ENCODE measurements at regions not wholly inside any gene's neighbourhood (a gene's known extent, or its start where the extent isn't known, plus 50 kb on each side); places are given as distances from the start of the nearest gene placed in this dataset.
"Not testable (repeated sequence)": the region's sequence is repeated elsewhere in the genome, so short reads cannot be mapped to it uniquely, and the experiment has no call there.

DNA sequence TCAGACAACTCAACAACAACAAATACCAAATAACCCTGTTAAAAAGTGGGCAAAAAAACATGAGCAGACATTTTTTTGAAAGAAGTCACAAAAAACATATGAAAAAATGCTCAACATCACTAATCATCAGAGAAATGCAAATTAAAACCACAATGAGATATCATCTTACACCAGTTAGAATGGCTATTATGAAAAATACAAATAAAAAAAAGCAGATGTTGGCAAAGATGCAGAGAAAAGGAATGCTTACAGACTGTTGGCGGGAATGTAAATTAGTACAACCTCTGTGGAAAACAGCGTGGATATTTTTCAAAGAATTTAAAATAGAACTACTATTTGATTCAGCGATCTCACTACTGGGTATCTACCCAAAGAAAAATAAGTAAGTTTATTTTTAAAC is 114.0 kb downstream of the SLC38A4 start:
- DNase-seq (ENCODE audit: low read depth in 2 of 2): no peak

DNA sequence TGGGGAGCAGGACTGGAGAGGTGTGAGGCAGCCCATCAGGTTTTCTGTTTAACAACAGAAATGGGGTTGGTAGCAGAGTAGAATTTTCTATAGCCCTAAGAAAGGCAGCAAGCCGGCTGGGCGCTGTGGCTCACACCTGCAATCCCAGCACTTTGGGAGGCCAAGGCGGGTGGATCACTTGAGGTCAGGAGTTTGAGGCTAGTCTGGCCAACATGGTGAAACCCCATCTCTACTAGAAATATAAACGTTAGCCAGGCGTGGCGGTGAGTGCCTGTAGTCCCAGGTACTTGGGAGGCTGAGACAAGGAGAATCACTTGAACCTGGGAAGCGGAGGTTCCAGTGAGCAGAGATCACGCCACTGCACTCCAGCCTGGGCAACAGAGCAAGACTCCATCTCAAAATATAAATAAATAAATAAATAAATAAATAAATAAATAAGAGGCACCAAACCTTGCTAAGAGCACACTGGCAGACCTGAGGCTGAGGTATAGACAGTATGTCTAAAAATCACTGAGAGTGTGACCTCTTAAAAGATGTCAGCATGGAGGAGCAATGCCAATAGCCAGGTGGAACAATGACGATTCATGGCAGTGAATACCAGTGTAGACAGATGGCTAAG is 115.6 kb downstream of the SLC38A4 start:
- DNase-seq (ENCODE audit: low read depth in 2 of 2): no peak

- DNase-seq (ENCODE audit: low read depth in 2 of 2): no peak
Observed at GRCh38 chr12:46702581-46703344, 123.0 kb downstream of the SLC38A4 start.

- no peak for DNase-seq (ENCODE audit: low read depth in 2 of 2)
Observed at GRCh38 chr12:46701356-46701755, 124.4 kb downstream of the SLC38A4 start.

DNA sequence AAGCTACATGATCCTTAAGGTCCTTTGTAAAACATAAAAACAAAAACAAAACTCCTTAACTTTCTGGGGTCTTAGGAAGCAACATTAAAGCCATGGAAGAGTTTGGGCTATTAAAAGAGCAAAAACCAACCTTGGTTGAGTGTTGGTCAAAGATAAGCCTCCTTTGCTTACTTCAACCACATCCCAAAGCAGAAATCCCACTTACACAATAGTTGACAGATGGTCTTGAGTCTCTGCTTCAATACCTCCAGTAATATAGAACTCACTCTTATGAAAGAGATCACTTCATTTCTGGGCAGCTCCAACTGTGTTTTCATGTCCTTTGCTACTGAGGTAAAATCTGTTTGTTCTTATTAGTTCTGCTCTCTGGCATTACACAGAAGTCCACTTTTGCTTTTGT is 125.8 kb downstream of the SLC38A4 start:
- DNase-seq (ENCODE audit: low read depth in 2 of 2): no peak

DNA sequence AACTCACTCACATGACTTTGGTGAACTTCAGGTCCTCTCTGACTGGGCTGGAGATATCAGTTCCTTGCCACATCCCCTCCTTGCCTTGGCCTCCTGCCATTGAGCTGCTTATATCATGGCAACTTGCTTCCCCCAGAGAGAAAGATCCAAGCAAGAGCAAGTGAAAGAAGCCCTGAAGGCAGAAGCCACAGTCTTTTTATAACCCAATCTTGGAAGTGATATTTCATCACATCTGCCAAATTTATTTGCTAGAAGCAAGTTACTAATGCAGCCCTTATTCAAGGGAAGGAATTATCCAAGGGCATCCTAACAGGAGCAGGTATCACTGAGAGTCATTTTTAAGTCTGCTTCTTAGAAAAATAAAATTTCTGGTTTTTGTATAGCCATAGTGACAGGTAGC is 127.8 kb downstream of the SLC38A4 start:
- DNase-seq (ENCODE audit: low read depth in 2 of 2): no peak

DNA sequence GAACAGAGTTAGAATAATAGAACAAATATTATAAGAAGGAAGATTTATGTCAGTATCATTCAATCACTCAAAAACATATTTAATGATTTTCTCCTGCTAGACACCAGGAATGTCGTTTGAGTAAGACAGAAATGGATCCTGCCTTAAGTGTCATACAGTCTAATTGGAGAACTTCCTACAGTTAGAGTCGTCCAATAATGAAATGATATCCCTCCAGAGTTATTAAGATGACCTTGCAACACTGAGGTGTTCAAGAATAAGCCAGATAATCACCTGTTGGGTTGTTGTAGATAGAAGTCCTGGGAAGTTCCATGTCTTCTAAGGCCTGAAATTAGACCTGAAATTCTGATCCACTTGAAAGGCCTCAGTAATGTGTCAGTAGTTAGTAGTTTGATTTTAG is 132.3 kb downstream of the SLC38A4 start:
- no peak for DNase-seq (ENCODE audit: low read depth in 2 of 2)

DNA sequence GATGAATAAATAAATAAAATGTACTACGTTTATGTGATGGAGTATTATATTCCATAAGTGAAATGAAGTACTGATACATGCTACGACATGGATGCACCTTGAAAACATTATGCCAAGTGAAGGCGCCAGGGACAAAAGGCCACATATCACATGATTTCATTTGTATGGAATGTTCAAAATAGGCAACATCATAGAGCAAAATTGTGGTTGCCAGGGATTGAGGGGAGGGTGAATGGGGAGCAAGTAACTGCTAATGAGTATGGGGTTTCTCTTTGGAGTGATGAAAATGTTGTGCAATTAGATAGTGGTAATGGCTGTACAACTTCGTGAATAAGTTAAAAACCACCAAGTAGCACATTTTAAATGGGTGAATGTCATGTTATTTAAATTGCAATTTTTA is 132.8 kb downstream of the SLC38A4 start:
- DNase-seq (ENCODE audit: low read depth in 2 of 2): no peak

DNA sequence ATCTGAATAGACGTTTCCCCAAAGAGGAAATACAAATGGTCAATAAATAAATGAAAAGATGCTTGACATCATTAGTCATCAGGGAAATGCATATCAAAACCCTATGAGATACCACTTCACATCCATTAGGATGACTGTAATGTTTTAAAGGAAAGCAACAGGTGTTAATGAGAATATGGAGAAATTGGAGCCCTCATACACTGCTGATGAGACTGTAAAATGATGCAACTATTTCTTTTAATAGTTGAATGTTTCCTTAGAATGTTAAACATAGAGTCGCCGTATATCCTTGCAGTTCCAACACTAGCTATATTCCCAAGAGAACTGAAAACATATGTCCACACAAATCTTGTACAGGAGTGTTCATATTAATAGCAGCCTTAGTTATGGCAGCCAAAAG is 133.2 kb downstream of the SLC38A4 start:
- no peak for DNase-seq (ENCODE audit: low read depth in 2 of 2)

GRCh38 chr12:46686267-46686942 is 139.4 kb downstream of the SLC38A4 start:
- DNase-seq (ENCODE audit: low read depth in 2 of 2): no peak

- not testable (repeated sequence) for DNase-seq (ENCODE audit: low read depth in 2 of 2)
Observed at GRCh38 chr12:46684243-46684642, 141.6 kb downstream of the SLC38A4 start.

- no peak for DNase-seq (ENCODE audit: low read depth in 2 of 2)
Observed at GRCh38 chr12:46682148-46682547, 143.6 kb downstream of the SLC38A4 start.

DNA sequence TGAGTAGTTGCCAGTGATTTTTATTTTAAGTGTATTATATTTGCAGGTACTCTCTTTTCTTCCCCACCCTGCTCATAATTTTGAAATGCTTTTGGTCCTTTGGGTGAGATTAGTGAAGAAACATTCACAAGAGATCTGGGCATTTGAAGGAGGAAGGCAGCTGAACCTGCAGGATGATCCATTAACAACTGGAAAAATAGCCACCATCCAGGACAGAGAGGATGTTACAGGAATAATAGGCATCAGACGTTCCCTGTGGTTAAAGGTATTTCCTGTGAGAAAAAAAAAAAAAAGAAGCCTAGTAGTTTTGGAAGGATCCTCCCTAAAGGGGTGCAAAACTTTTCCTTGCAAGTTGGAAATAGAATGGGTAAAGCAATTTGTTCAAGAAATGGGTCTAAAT is 145.3 kb downstream of the SLC38A4 start:
- DNase-seq (ENCODE audit: low read depth in 2 of 2): no peak

GRCh38 chr12:46679754-46680153 is 146.0 kb downstream of the SLC38A4 start:
- no peak for DNase-seq (ENCODE audit: low read depth in 2 of 2)

DNA sequence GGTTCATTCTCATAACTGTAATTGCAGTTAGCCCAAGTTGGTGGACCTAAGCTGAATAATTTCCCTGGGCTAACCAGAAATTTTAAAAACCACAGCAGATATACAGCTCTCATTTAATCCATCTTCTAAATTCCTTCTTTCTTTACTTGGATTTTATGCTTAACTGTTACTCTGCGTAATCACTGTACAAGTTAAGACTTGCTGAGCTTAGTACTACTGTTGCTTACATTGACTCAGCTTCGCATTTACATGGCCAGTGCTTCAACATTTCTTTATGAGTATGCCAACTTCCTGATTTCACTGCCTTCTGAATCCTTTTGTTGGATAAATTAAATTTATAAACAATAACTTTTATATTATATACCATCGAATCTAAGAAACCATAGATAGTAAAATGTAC is 147.4 kb downstream of the SLC38A4 start:
- no peak for DNase-seq (ENCODE audit: low read depth in 2 of 2)

- DNase-seq (ENCODE audit: low read depth in 2 of 2): no peak
Observed at GRCh38 chr12:46677749-46678148, 148.0 kb downstream of the SLC38A4 start.

GRCh38 chr12:46676797-46677520 is 148.8 kb downstream of the SLC38A4 start:
- DNase-seq (ENCODE audit: low read depth in 2 of 2): no peak

DNA sequence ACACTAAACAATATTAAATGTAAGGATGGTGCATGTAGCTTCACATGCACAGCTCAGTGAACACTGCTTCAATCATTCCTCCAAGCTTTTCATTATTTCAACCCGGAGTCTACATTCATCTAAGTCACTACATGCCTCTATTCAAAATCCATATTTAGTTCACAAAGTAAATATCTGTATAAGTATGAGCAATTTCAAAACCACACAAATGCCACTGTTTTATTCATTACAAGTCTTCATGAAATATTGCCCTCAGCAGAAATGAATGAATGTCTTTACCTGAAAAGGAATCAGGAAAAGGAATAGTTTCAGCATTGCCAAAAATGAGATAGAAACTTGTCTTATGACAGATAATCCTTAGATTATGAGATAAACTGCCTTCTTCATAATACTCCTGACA is 149.4 kb downstream of the SLC38A4 start:
- DNase-seq (ENCODE audit: low read depth in 2 of 2): no peak

GRCh38 chr12:46675736-46676135 is 150.1 kb downstream of the SLC38A4 start:
- DNase-seq (ENCODE audit: low read depth in 2 of 2): no peak

DNA sequence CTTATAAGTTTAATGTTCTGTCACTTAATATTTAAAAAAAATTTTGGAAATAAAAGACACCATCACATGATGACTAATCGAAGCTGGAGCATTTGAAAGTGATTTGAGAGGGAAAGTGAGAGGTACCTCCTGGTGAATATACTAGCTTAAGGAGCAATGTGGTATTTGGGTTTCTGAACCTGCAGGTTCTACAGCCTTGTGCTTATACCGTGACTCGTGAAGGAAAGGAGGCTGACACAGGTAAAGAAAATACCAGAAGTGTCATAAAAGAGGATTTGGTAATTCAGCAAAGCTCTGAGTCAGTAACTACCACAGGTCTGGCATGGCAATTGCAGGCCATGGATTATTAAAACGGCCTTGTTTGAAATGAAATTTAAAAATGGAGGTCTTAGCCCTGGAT is 151.0 kb downstream of the SLC38A4 start:
- DNase-seq (ENCODE audit: low read depth in 2 of 2): no peak

GRCh38 chr12:46674129-46674528 is 151.7 kb downstream of the SLC38A4 start:
- DNase-seq (ENCODE audit: low read depth in 2 of 2): no peak

DNA sequence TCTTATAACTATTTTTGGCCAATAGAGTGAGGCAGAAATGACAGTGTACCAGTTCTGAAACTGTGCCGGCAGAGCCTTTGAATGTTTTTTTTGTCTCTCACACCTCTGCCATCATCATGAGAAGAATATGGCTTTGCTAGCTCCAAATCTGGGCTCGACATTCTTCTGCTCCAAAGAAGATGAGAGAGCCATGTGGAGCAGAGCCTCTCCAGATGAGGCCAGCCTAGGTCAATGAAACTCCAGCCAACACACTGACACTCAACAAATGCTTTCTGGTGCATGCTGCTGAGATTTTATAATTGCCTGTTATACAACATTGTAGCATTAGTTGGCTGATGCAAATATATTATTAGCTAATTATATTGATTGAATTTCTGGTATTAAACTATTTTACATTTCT is 154.7 kb downstream of the SLC38A4 start:
- no peak for DNase-seq (ENCODE audit: low read depth in 2 of 2)

Data from stimulated activated CD4-positive, alpha-beta T cell treated with anti-CD3 and anti-CD28 coated beads, Interleukin-1b, Interleukin-23, amount 100 ng/mL, for 4 hours (primary cell).